HG03520 (cell line): ENCODE measurements at regions not wholly inside any gene's neighbourhood (a gene's known extent, or its start where the extent isn't known, plus 50 kb on each side); places are given as distances from the start of the nearest gene placed in this dataset.

Experiments used
- ATAC-seq: cut with Tn5 transposase; IDR thresholded peaks from one replicate; pipeline ENCODE4 v1.9.1; 2021; ENCODE audit warnings: mild to moderate bottlenecking, moderate library complexity; ENCODE audit not compliant: unreplicated experiment

DNA sequence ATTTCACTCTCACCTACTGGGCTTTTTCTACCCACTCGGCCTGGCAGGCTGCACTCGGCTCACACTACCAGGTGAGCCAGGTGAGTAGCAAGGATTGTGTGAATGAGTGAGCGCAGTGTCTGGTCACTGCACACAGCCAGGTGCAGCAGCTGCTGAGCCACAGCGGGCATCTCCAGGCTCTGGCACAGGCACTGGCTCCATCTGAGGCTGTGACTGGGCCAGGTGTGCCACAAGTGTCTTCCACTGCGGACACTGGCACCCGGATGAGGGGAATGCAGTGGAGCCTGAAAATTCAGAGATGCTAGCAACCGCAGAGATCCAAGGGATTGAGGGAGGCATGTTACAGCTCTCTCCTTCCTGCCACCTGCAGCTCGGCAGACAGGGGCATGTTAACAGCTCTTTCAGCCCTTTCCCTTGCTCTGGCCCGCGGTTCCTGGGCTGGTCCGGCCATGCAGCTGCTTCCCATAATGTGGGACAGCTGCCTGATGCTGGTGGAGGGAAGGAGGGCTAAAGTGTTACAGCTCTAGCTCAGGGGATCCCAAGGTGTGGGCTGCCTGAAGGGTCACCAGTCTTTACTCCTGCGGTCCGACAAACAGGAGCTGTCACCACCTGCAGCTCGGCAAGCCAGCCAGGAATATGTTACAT, 1038.3 kb downstream of the AMY1C start:
- ATAC-seq, result no peak

DNA sequence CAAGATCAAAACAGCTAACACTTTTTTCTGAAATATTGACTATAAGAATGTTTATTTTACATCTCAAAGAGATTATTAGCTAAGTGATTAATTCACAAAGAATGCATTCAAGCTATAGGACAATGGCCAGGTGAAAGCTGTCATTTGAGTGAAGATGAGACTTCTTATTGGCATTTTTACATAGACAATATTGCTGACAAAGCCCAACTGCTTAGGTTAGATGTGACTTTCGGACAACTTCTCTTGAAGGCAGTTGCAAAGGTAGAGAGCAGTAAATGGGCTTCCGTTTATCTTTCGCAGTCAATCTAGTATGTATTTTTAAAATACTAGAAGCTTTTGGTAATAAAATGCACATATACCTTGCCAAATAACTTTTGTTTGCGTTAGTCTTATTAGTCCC, 1041.3 kb downstream of the AMY1C start:
- ATAC-seq, result no peak

DNA sequence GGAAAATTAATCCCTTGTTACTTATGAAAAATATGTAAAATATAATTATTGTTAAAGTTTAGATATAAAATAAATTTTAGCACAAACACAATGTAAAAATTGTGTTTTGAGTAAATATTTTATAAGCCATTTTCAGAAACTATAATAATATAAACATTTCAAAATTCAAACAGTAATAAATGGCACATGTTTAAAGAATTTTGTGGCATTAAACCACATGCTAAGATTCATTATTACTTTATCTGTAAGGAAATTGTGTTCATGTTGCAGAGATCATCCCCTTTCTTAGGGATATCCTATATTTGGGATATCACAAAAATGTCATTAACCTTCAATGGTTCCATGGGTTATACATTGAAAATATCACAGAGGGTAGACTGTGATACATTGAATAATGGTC, 1044.3 kb downstream of the AMY1C start:
- ATAC-seq, result no peak

DNA sequence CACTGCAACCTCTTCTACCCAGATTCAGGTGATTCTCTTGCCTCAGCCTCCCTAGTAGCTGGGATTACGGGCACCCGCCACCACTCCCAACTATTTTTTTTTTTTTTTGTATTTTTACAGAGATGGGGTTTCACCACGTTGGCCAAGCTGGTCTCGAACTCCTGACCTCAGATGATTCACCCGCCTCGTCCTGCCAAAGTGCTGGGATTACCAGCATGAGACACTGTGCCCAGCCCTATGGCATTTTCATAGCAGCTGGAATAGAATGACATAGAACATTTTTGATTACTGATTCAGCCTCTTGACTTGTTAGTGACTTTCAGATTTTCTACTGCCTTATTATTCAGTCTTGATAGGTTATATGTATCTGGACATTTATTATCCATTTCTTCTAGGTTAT, 1046.2 kb downstream of the AMY1C start:
- ATAC-seq, result no peak

DNA sequence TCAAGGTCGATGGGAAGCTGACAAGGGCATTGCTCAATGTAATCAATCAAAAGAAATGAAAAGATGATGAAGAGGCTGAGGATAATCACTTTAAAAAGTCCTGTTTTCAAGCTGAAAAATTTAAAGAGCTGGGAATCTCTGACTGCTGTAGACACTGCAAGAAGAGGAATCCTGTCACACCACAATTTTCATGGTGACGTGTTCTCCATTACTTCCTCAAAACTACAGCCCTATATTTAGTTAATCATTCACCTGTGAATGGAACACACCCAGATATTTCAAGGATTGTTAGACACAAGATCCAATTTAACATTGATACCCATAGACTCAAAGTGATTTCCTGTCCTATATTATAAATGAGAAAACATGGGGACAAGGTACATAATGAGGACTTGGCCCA, 1048.3 kb downstream of the AMY1C start:
- ATAC-seq, result no peak

DNA sequence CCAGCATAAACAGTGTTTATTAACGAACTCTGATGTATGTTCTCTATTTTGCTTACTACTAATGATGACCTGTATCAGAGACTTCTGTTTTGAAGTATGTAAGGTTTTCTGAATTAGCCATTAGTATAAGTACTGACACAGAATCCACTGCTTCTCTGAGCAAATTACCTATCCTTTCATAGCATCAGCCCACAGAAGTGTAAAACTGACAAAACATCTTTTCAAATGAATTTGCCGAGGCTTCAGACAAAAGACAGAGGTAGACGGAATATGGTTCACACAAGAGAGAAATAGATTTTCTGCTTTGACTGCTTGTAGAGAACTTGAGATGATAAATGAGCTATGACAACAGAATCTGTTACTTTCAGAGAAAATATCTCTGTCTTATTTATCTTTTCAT, 1051.6 kb downstream of the AMY1C start:
- ATAC-seq, result no peak

DNA sequence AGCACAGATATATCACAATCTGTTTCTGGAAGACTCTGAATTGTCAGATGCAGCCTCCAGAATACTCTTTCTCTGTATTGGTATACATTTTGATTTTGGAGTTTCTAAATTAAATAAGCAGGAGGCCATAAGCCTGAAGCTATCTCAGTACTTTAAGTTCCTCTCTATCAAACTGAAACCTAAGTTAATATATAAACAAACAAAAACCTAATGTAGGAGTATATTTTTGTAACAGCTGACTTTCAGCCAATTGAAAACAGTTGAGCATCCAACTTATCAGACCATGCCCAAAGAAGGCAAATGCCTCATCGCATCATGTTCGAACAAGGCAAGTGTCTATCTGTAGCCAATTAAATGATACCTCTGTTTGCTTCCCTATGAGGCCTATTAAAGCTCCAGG, 1054.4 kb downstream of the AMY1C start:
- no peak for ATAC-seq

DNA sequence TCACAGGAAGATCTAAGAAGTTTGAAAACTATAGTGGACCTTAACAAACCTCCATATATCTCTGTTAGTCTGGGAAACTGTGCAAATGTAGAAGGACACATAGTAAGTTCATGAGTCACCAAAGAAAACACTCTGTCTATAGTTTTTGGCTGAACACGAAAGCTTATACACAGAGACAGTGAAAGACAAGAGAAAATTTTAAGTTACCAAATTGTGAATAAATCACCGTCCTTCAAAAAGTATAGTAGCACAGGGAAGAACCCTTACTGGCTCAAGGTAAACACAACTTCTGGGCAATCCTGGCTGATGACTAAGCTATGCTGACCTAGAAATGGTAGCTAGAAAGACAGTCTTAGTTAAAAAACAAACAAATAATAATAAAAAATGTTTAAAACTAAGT, 1057.9 kb downstream of the AMY1C start:
- no peak for ATAC-seq

DNA sequence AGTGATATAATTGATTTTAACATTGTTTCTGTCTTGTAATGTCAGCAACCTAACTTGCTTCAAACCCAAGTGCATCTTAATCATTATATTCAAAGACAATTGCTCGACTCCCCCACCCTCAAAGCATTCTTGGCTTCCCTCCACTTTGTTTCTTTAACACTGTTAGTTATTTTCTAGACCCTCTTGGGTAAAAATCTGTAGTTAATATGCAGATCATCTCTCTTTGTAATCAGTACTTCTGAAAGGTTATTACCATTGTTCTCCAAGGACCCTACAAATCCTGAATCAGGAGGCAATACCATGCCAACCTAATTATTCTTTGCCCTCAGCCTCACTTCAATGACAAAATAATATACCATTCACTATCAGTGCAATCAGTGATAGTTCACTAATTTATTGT, 1075.7 kb downstream of the AMY1C start:
- ATAC-seq, result no peak

DNA sequence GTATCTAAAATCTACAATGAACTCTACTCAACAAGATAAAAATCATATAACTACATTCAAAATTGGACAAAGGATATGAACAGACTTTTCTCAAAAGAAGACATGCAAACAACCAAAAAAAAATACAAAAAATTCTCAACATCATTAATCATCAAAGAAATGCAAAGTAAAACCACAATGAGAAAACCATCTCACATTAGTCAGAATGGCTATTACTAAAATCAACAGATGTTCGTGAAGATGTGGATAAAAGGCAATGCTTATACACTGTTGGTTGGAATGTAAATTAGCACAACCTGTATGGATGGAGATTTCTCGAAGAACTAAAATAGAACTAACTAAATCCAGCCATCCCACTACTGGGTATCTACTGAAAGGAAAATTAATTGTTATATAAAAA, 1080.8 kb downstream of the AMY1C start:
- no peak for ATAC-seq

DNA sequence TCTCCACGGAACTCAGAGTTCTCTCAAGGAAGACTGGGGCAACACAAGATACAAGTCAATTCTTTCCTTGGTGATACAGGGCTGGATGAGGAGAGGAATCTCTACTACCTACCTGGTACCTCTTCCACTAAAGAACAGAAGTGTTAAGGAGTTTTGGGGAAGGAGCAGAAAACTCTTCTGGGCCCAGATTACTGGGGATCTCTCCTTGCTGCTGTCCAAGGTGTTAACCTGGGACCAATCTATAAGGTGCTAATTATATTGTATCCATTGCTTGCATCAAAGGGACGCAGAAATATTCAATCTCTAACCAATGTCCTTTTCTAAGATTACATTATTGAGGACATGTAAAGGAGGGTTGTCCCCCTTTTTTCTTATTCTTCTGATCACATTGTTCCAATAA, 1102.5 kb downstream of the AMY1C start:
- no peak for ATAC-seq

DNA sequence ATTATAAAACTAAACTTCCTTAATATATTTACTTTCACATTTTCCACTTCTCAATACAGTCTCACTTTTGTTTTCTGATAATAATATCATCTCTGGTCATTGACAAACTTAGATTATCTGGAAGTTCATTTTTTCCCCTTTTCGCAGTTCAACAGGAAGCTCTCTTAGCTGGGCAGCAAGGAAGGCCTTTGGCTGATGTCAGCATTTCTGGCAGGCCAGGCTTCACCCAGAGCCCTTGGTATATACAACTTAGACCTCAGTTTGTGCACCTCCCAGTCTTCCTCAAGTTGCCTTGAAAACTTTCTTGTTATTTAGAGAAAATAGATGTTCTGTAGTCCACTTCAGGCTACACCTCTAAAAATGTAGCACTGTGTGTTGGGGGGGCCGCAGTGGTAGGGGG, 1103.6 kb downstream of the AMY1C start:
- ATAC-seq, result no peak

DNA sequence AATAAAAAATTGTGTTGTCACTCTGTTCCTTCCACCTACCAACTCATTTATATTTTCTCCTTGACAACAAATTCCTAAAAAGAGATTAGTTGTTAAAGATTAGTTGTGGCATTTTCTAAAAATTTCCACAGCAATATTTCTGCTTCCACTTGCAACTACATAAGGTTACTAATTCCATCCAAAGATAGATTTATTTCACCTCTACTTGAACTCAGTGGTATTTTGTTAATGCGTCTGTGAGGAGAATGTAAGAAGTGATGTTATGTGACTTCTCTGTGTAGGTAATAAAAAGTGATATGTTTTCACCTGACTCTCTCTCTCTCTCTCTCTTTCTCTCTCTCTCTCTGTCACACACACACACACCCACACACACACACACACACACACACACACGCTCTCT, 1104.8 kb downstream of the AMY1C start:
- no peak for ATAC-seq

DNA sequence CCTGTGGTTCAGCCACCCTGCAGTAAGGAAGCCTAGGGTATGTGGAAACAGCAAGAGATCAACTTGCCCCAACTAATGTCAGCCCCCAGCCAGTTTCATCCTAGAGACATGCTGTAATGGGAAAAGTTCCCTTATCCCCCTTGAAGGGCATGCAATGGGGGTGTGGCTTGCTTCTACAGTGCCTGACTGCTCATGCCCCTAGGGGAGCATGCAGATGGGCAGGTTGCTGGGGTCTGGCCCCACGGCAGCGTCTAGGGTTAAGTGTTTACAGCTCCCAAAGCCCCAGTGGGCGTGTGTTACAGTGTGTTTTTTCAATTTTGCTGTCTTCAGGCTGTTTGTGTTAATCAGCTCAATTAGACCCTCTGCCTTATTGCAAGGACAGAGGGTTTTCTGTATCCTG, 1105.9 kb downstream of the AMY1C start:
- ATAC-seq, result no peak

DNA sequence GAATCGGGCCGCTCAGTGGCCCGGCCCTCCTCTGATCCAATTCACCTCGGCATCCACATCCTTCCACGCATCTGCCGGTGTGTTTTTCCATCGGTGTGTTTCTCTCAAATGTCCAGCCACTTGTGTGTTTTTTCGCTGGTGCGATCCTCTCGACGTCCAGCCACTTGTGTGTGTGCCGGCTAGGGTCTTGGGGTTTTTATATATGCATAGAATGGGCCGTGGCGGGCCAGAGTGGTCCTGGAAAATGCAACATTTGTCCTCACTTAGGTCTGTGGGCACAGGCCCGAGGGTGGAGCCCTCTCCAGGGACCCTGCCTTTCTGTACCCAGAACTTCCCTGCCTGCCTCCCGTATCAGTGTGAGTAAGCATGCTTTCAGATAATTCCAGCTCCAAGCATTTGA, 1106.4 kb downstream of the AMY1C start:
- ATAC-seq, result no peak

DNA sequence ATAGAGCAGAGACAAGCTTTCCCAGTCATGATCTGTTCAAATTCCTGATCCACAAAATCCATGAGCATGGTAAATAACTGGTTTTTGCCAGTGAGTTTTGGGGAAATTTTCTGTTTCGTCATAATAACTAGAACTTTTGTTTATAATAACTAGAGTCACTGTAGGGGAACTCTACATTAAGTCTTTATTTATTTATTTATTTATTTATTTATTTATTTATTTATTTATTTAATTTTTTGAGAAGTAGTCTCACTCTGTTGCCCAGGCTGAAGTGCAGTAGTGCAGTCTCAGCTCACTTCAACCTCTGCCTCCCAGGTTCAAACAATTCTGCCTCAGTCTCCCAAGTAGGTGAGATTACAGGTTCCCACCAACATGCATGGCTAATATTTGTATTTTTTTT, 1106.8 kb downstream of the AMY1C start:
- ATAC-seq, result no peak

DNA sequence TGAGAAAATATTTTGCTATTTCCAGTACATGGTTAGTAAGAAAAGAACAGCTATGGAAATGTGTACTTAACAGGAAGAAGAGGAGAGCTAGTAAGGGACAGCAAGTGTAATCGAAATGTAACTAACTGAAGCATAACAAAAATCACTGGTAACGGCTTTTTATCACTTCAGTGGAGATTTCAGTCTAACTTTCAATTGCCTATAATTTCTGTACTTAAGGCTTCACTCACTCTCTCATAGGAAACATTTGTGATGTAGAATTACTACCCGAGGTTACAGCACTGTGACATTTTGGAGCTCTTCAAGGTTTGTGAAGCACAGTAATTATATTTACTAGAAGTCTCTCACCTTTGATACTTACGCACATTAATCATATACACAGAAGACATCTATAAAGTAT, 1119.1 kb downstream of the AMY1C start:
- no peak for ATAC-seq

DNA sequence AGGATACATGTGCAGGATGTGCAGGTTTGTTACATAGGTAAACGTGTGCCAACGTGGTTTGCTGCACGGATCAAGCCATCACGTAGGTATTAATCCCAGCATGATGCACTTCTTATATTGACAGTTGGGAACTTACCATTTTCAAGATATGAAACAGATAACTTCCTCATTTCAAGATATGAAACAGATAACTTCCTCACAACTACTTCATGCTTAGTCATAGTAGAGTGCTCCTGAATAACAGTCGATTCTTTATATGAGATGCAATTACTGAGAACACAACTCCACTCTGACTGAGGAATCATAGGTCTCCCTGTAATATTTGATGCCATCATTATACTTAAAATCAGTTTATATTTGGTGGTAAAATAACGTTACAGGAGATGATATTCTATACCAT, 1124.3 kb downstream of the AMY1C start:
- peak; percentile 76 for ATAC-seq

DNA sequence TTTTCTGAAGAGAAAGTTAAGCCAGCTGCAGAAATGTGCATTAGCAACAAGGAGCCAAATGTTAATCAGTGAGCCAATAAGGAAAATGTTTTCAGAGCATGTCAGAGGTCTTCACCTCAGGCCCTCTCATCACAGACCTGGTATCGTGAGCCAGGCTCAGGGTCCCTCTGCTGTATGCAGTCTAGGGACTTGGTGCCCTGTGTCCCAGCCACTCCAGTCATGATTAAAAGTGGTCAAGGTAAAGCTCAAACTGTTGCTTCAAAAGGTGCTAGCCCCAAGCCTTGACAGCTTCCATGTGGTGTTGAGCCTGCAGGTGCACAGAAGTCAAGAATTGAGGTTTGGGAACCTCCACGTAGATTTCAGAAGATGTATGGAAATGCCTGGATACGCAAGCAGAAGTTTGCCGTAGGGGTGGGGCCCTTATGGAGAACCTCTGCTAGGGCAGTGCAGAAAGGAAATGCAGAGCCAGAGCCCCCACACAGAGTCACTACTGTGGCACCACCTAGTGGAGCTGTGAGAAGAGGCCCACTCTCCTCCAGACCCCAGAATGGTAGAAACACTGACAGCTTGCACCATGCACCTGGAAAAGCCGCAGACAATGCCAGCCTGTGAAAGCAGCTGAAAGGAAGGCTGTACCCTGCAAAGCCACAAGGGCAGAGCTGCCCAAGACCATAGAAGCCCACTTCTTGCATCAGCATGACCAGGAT, 1128.7 kb downstream of the AMY1C start:
- ATAC-seq, result peak; percentile 50

DNA sequence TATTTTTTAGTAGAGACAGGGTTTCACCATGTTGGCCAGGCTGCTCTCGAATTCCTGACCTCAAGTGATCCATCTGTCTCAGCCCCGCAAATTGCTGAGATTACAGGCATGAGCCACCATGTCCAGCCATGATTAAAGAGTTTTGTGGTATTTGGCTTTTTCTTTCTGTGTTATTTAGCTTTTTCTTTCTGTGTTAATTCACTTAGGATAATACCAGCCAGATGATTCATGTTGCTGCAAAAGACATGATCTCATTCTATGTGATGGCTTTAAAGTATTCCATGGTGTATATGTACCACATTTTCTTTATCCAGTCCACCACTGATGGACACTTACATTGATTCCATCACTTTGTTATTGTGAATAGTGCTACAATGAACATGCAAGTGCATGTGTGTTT, 1135.2 kb downstream of the AMY1C start:
- no peak for ATAC-seq

DNA sequence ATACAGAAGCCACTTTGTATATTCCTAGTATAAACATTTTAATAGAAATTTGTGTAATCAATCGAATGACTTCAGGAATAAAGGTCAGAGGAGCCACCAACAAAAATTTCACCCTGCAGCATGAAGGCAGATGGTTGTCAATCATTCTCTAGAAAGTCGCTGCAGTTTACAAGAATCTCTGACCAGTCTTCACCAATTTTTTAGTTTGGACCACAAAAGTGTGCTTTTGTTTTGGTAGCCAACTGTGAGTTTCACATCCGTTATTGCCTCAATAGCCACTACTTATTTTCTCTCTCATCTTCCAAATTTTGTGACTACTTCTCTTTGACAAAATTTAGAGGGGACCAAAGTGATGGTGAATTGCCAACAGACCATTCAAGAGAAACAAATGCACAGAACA, 1155.6 kb downstream of the AMY1C start:
- peak; percentile 64 for ATAC-seq

DNA sequence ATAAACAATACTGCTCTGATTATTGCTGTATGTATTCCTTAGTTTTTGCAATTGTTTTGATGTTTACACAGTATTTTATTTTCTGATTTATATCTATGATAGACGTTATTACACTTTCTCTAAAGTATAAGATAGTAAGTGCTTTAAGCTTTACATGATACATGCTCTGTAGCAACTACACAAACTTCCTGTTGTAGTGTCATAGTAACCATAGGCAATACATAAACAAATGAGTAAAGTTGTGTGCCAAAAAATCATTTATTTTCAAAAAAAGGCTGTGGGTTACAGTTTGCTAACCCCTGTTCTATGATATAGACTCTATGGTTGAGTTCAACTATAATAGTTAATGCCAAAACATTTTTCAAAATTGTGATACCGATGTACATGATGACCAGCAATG, 1156.4 kb downstream of the AMY1C start:
- ATAC-seq, result peak; percentile 48

DNA sequence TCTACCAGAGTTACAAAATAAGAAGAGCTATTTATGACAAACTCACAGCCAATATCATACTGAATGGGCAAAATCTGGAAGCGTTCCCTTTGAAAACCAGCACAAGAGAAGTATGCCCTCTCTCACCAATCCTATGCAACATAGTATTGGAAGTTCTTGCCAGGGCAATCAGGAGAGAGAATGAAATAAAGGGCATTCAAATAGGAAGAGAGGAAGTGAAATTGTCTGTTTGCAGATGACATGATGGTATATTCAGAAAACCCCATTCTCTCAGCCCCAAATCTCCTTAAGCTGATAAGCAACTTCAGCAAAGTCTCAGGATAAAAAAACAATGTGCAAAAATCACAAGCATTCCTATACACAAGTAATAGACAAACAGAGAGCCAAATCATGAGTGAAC, 1169.5 kb downstream of the AMY1C start:
- ATAC-seq, result no peak
